ENCODE measurements at regions not wholly inside any gene's neighbourhood (a gene's known extent, or its start where the extent isn't known, plus 50 kb on each side); places are given as distances from the start of the nearest gene placed in this dataset.

DNA sequence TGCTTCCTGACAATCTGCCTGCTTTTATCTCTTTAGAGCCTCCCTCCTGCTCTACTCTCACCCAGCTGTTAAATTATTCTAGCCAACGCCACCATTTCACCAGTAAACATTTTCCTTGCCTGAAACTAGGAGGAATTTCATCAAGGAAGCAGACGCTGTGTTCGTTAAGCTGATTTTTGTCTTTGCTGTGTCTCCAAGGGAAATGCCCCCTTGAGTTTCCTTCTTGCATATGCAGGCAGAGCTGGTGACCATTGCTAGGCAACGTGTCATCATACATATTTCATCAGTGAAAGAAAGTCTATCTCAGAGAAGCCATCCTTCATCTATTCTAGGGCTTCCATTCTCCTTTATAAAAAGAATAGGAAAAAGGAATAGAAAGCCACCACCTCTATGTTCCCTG is 87.0 kb upstream of the ST8SIA2 start:
- H3K36me3 ChIP-seq (ENCODE audit: control insufficient read depth, insufficient read depth, low read length) = no peaks in the 10 kb centered on the region
- H3K9ac ChIP-seq = no peak overlapping the region
- H3K79me2 ChIP-seq = no peaks in the 10 kb centered on the region
- H3K27me3 ChIP-seq (ENCODE audit: control insufficient read depth, insufficient read depth, low read length) = no peaks in the 10 kb centered on the region
- no peak overlapping the region for H3K4me2 ChIP-seq (ENCODE audit: low read length)
- no peak overlapping the region for H3K27ac ChIP-seq
- no peak overlapping the region for H3K4me3 ChIP-seq (ENCODE audit: low read depth, low read length)
- H2AFZ ChIP-seq = no peak overlapping the region
- TF ChIP-seq, protein P1, sequence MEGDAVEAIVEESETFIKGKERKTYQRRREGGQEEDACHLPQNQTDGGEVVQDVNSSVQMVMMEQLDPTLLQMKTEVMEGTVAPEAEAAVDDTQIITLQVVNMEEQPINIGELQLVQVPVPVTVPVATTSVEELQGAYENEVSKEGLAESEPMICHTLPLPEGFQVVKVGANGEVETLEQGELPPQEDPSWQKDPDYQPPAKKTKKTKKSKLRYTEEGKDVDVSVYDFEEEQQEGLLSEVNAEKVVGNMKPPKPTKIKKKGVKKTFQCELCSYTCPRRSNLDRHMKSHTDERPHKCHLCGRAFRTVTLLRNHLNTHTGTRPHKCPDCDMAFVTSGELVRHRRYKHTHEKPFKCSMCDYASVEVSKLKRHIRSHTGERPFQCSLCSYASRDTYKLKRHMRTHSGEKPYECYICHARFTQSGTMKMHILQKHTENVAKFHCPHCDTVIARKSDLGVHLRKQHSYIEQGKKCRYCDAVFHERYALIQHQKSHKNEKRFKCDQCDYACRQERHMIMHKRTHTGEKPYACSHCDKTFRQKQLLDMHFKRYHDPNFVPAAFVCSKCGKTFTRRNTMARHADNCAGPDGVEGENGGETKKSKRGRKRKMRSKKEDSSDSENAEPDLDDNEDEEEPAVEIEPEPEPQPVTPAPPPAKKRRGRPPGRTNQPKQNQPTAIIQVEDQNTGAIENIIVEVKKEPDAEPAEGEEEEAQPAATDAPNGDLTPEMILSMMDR (IDR thresholded peaks at IDR 0.05) = no peak
- H3K4me1 ChIP-seq = no peaks in the 10 kb centered on the region
- H3K9me3 ChIP-seq (ENCODE audit: control insufficient read depth, low read length) = no peaks in the 10 kb centered on the region

DNA sequence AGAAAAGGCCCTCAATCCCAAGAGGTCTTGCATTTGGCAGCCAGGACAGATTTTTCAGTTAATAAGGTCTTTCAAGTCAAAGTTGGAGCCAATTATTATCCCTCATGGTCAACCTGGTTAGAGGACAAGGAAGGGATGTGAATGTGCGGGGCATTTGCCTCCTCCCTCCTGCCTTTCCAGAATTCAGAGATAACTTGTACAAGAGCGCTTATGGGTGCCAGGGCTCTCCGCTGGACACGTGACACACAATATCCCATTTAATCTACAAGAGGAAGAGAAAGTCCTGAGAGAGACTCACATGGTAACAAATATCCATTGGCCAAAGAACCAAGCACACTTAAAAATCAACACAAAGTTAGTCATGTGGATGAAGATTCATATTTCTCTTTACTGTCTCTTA is 78.5 kb upstream of the ST8SIA2 start:
- H3K9me3 ChIP-seq (ENCODE audit: control insufficient read depth, low read length) = no peaks in the 10 kb centered on the region
- TF ChIP-seq, protein P1 (IDR thresholded peaks at IDR 0.05) = no peak
- no peak overlapping the region for H2AFZ ChIP-seq
- H3K9ac ChIP-seq = no peak overlapping the region
- no peak overlapping the region for H3K27ac ChIP-seq
- no peaks in the 10 kb centered on the region for H3K79me2 ChIP-seq
- H3K4me3 ChIP-seq (ENCODE audit: low read depth, low read length) = no peak overlapping the region
- H3K27me3 ChIP-seq (ENCODE audit: control insufficient read depth, insufficient read depth, low read length) = no peaks in the 10 kb centered on the region
- no peaks in the 10 kb centered on the region for H3K4me1 ChIP-seq
- H3K4me2 ChIP-seq (ENCODE audit: low read length) = no peak overlapping the region
- no peaks in the 10 kb centered on the region for H3K36me3 ChIP-seq (ENCODE audit: control insufficient read depth, insufficient read depth, low read length)

DNA sequence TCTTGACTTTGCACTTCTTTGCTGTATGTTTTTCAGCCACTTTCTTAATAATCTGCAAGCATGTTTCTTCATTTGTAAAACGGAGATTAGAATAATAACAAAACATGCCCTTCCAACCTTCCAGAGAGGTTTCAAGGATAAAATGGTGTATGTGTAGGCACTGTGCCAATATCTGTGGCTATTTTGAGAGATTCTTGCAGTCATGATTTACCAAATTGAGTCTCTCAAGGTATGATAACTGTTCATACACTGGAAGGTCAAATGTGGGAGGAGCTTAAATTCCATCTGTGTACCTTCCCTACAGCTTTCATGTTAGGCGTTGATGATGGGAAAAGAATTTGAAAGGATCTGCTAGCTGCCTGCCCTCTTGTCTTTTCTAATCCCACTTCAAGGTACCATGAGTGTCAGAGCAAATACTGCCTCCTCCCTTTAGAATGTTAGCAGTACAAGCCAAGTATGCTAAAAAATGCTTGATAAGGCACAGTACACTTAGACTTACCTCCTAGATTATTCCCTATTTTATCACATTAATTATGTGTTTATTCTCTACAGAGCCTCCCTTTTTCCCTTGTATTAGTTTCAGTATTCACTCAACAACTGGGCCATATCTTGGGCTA is 78.0 kb upstream of the ST8SIA2 start:
- no peaks in the 10 kb centered on the region for H3K27me3 ChIP-seq (ENCODE audit: control insufficient read depth, insufficient read depth, low read length)
- H3K36me3 ChIP-seq (ENCODE audit: control insufficient read depth, insufficient read depth, low read length) = no peaks in the 10 kb centered on the region
- TF ChIP-seq, protein P1 (IDR thresholded peaks at IDR 0.05) = no peak
- H3K79me2 ChIP-seq = no peaks in the 10 kb centered on the region
- H3K4me1 ChIP-seq = no peaks in the 10 kb centered on the region
- H3K9ac ChIP-seq = no peak overlapping the region
- no peak overlapping the region for H3K27ac ChIP-seq
- no peak overlapping the region for H2AFZ ChIP-seq
- H3K4me2 ChIP-seq (ENCODE audit: low read length) = no peak overlapping the region
- H3K4me3 ChIP-seq (ENCODE audit: low read depth, low read length) = no peak overlapping the region
- H3K9me3 ChIP-seq (ENCODE audit: control insufficient read depth, low read length) = no peaks in the 10 kb centered on the region

DNA sequence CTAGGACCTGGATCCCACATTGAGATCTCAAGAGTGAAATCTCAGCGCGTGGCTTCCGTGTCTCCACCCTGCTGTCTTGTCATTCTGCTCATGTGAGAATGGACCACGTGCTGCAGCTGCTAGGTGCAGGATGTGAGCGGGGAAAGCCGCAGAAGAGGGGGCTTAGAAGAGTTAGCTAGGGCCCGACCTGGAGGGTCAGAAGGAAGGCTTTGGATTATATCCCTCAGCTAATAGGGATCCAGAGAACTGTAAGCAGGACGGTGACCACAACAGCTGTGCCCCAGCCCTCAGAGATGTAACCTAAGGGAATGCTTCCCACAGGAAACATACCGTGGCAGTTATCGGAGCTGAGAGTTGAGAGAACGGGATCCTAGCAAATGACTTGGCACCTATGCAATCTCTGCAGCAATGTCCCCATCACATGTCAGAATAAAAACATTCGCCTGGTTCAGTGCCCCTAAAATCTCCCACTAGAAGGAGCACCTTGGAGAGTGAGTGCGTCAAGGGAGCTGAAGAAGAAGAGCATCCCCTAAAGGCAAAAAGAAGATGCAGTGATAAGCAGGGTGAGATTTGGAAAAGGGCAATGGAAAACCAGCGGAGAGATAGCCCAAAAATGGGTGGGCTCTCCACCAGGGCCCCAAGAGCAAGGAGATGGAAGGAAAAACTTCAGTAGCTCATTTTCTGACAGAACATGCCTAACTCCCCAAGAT is 76.9 kb upstream of the ST8SIA2 start:
- TF ChIP-seq, protein P1 (IDR thresholded peaks at IDR 0.05) = no peak
- H3K4me1 ChIP-seq = no peaks in the 10 kb centered on the region

More for the DNA sequence above, 76.9 kb upstream of the ST8SIA2 start:
- H3K79me2 ChIP-seq = no peaks in the 10 kb centered on the region
- no peaks in the 10 kb centered on the region for H3K36me3 ChIP-seq (ENCODE audit: control insufficient read depth, insufficient read depth, low read length)
- no peak overlapping the region for H3K4me3 ChIP-seq (ENCODE audit: low read depth, low read length)
- no peaks in the 10 kb centered on the region for H3K27me3 ChIP-seq (ENCODE audit: control insufficient read depth, insufficient read depth, low read length)
- no peaks in the 10 kb centered on the region for H3K9me3 ChIP-seq (ENCODE audit: control insufficient read depth, low read length)
- H3K9ac ChIP-seq = no peak overlapping the region
- H3K4me2 ChIP-seq (ENCODE audit: low read length) = no peak overlapping the region
- no peak overlapping the region for H3K27ac ChIP-seq
- no peak overlapping the region for H2AFZ ChIP-seq
